Mesenchymal stem cell (in vitro differentiated cells and primary cell): ENCODE measurements at regions not wholly inside any gene's neighbourhood (a gene's known extent, or its start where the extent isn't known, plus 50 kb on each side); places are given as distances from the start of the nearest gene placed in this dataset.

Source experiments
- DNase-seq: peaks from one replicate; pipeline ENCODE4 v3.0.0-alpha.2; 2013
- H2AFZ ChIP-seq: one replicate; pipeline ENCODE4 v1.6.1; 2013; ENCODE audit warnings: low read depth, mild to moderate bottlenecking, control low read depth, inconsistent platforms, low read length, moderate library complexity
- H2AK5ac ChIP-seq: 2 replicates; pipeline ENCODE4 v1.6.1; 2013; ENCODE audit warnings: low read length, moderate library complexity, mild to moderate bottlenecking, inconsistent platforms; ENCODE audit not compliant: severe bottlenecking
- H2BK120ac ChIP-seq: one replicate; pipeline ENCODE4 v1.6.1; 2013; ENCODE audit warnings: low read depth, mild to moderate bottlenecking, inconsistent platforms, low read length, moderate library complexity
- H2BK12ac ChIP-seq, 2 experiments: one replicate each; pipeline ENCODE4 v1.6.1; 2013; ENCODE audit warnings: inconsistent platforms in 2 of 2, low read length in 2 of 2, mild to moderate bottlenecking in 2 of 2, moderate library complexity in 2 of 2, control low read depth in 1 of 2
- H2BK15ac ChIP-seq: one replicate; pipeline ENCODE4 v1.6.1; 2013; ENCODE audit warnings: mild to moderate bottlenecking, low read depth, inconsistent platforms; ENCODE audit not compliant: poor library complexity, severe bottlenecking
- H2BK5ac ChIP-seq: 2 replicates; pipeline ENCODE4 v1.6.1; 2013; ENCODE audit warnings: low read depth, mild to moderate bottlenecking, low read length, control low read depth, inconsistent platforms; ENCODE audit not compliant: poor library complexity, severe bottlenecking
- H3K14ac ChIP-seq, 2 experiments: one replicate each; pipeline ENCODE4 v1.6.1; 2013; ENCODE audit warnings: inconsistent platforms in 2 of 2, low read length in 2 of 2, control low read depth in 1 of 2, mild to moderate bottlenecking in 1 of 2, moderate library complexity in 1 of 2
- H3K18ac ChIP-seq, 2 experiments: one replicate each; pipeline ENCODE4 v1.6.1; 2013; ENCODE audit warnings: inconsistent platforms in 2 of 2, low read length in 2 of 2, control low read depth in 1 of 2, low read depth in 1 of 2, mild to moderate bottlenecking in 1 of 2
- H3K23ac ChIP-seq, 2 experiments: one replicate each; pipeline ENCODE4 v1.6.1; 2013; ENCODE audit warnings: inconsistent platforms in 2 of 2, low read length in 2 of 2, mild to moderate bottlenecking in 2 of 2, moderate library complexity in 2 of 2, control low read depth in 1 of 2
- H3K27ac ChIP-seq: 2 replicates; pipeline ENCODE4 v1.5.1; 2013; ENCODE audit warnings: mild to moderate bottlenecking, moderate library complexity, low read length, control low read depth, inconsistent platforms; ENCODE audit not compliant: poor library complexity, severe bottlenecking
- H3K27me3 ChIP-seq, 2 experiments: 2 replicates each; pipeline versions ENCODE4 v1.6.1 to v1.7.0; 2013; ENCODE audit warnings: low read length in 2 of 2, mild to moderate bottlenecking in 2 of 2, moderate library complexity in 2 of 2, control low read depth in 1 of 2, inconsistent platforms in 1 of 2; ENCODE audit not compliant: control insufficient read depth in 1 of 2, insufficient read depth in 1 of 2
- H3K36me3 ChIP-seq, 2 experiments: 2 replicates each; pipeline versions ENCODE4 v1.6.1 to v1.7.0; 2013; ENCODE audit warnings: low read length in 2 of 2, control low read depth in 1 of 2, inconsistent platforms in 1 of 2, low read depth in 1 of 2, mild to moderate bottlenecking in 1 of 2; ENCODE audit not compliant: insufficient read depth in 2 of 2, control insufficient read depth in 1 of 2
- H3K4ac ChIP-seq, 2 experiments: one replicate each; pipeline ENCODE4 v1.6.1; 2013; ENCODE audit warnings: inconsistent platforms in 2 of 2, low read length in 2 of 2, mild to moderate bottlenecking in 2 of 2, moderate library complexity in 2 of 2, control low read depth in 1 of 2, low read depth in 1 of 2
- H3K4me1 ChIP-seq: 2 replicates; pipeline ENCODE4 v1.6.1; 2013; ENCODE audit warnings: low read depth, low read length, control low read depth; ENCODE audit not compliant: control insufficient read depth, insufficient read depth
- H3K4me2 ChIP-seq: 2 replicates; pipeline ENCODE4 v1.6.1; 2013; ENCODE audit warnings: low read length, mild to moderate bottlenecking, inconsistent platforms; ENCODE audit not compliant: poor library complexity, severe bottlenecking
- H3K4me3 ChIP-seq, 2 experiments: 2 replicates each; pipeline versions ENCODE4 v1.5.1 to v1.7.0; 2013; ENCODE audit warnings: low read length in 2 of 2, mild to moderate bottlenecking in 2 of 2, control low read depth in 1 of 2, low read depth in 1 of 2; ENCODE audit not compliant: insufficient read depth in 1 of 2
- H3K79me1 ChIP-seq: replicated peaks from 2 replicates; pipeline ENCODE4 v1.6.1; 2013; ENCODE audit warnings: mild to moderate bottlenecking, control low read depth, low read length, inconsistent platforms; ENCODE audit not compliant: poor library complexity, severe bottlenecking
- H3K9ac ChIP-seq: 2 replicates; pipeline ENCODE4 v1.7.0; 2013; ENCODE audit warnings: mild to moderate bottlenecking, low read length, moderate library complexity
- H3K9me3 ChIP-seq: 2 replicates; pipeline ENCODE4 v1.7.0; 2013; ENCODE audit warnings: mild to moderate bottlenecking, low read length; ENCODE audit not compliant: control insufficient read depth
- H4K8ac ChIP-seq: one replicate; pipeline ENCODE4 v1.6.1; 2013; ENCODE audit warnings: inconsistent platforms, mild to moderate bottlenecking, low read length, moderate library complexity
- H4K91ac ChIP-seq: one replicate; pipeline ENCODE4 v1.6.1; 2013; ENCODE audit warnings: mild to moderate bottlenecking, low read length, inconsistent platforms
- WGBS: methylation state at CpG from one replicate; pipeline ENCODE4 v1.1.7; 2013; ENCODE audit warnings: mixed read lengths; 5-methylcytosine and 5-hydroxymethylcytosine counted together

GRCh38 chr2:15829091-15829801 lies 111.1 kb upstream of the MYCN start:
- Histone ChIP-seq H3K27me3 (peaks cover 22 to 24% of the 10 kb centered on the region in 2 experiments), H3K23ac (no peak overlapping the region), H2BK120ac (no peak overlapping the region), H3K4ac (no peak overlapping the region), H3K36me3 (no peaks in the 10 kb centered on the region), H2AK5ac (no peak overlapping the region), H3K14ac (no peak overlapping the region), H2BK5ac (no peak overlapping the region), H3K79me1 (no peaks in the 10 kb centered on the region), H3K4me2 (no peak overlapping the region), H2AFZ (no peak overlapping the region), H3K9me3 (no peaks in the 10 kb centered on the region), H4K91ac (no peak overlapping the region), H3K4me1 (no peaks in the 10 kb centered on the region), H2BK12ac (no peak overlapping the region), H2BK15ac (no peak overlapping the region), H3K9ac (no peak overlapping the region), H3K18ac (no peak overlapping the region), H3K27ac (no peak overlapping the region), H3K4me3 (no peak overlapping the region), H4K8ac (no peak overlapping the region)
- no peak for DNase-seq
- WGBS: 83% methylated on average over 7 of the region's 7 CpGs

GRCh38 chr2:15829985-15830384 lies 110.4 kb upstream of the MYCN start:
- H3K36me3 ChIP-seq: no peaks in the 10 kb centered on the region
- 82% methylated on average over 2 of the region's 2 CpGs for WGBS
- H2BK120ac ChIP-seq: no peak overlapping the region

GRCh38 chr2:15830937-15831549 lies 109.3 kb upstream of the MYCN start:
- Histone ChIP-seq H3K4me3 (no peak overlapping the region), H3K27ac (no peak overlapping the region), H3K23ac (no peak overlapping the region), H3K18ac (no peak overlapping the region), H3K9ac (no peak overlapping the region), H2BK15ac (no peak overlapping the region), H3K4ac (no peak overlapping the region), H2AK5ac (no peak overlapping the region), H3K27me3 (peaks cover 9 to 13% of the 10 kb centered on the region in 2 experiments), H4K91ac (no peak overlapping the region), H2BK120ac (no peak overlapping the region), H3K36me3 (no peaks in the 10 kb centered on the region), H3K79me1 (no peaks in the 10 kb centered on the region), H3K14ac (no peak overlapping the region), H2BK5ac (no peak overlapping the region), H2BK12ac (no peak overlapping the region), H3K4me2 (no peak overlapping the region), H3K4me1 (no peaks in the 10 kb centered on the region), H4K8ac (no peak overlapping the region), H3K9me3 (no peaks in the 10 kb centered on the region), H2AFZ (no peak overlapping the region)
- DNase-seq: no peak
- 100% methylated on average over 1 of the region's 1 CpG for WGBS

More at GRCh38 chr2:15829985-15830384, 110.4 kb upstream of the MYCN start:
- H3K4ac ChIP-seq: no peak overlapping the region
- no peaks in the 10 kb centered on the region for H3K9me3 ChIP-seq
- no peaks in the 10 kb centered on the region for H3K79me1 ChIP-seq
- DNase-seq: no peak
- no peak overlapping the region for H2BK12ac ChIP-seq
- H3K4me3 ChIP-seq: no peak overlapping the region
- H3K4me2 ChIP-seq: no peak overlapping the region
- H3K27me3 ChIP-seq: peaks cover 19 to 20% of the 10 kb centered on the region in 2 experiments
- H4K8ac ChIP-seq: no peak overlapping the region
- H2BK15ac ChIP-seq: no peak overlapping the region
- no peak overlapping the region for H2AFZ ChIP-seq
- no peak overlapping the region for H3K14ac ChIP-seq
- H3K27ac ChIP-seq: no peak overlapping the region
- H3K4me1 ChIP-seq: no peaks in the 10 kb centered on the region
- no peak overlapping the region for H2AK5ac ChIP-seq
- no peak overlapping the region for H2BK5ac ChIP-seq
- no peak overlapping the region for H4K91ac ChIP-seq
- no peak overlapping the region for H3K9ac ChIP-seq
- no peak overlapping the region for H3K23ac ChIP-seq
- no peak overlapping the region for H3K18ac ChIP-seq

GRCh38 chr2:15832030-15832709 lies 108.2 kb upstream of the MYCN start:
- Histone ChIP-seq H3K4ac (no peak overlapping the region), H3K9me3 (no peaks in the 10 kb centered on the region), H3K4me2 (no peak overlapping the region), H3K4me3 (no peak overlapping the region), H2AK5ac (no peak overlapping the region), H4K8ac (no peak overlapping the region), H4K91ac (no peak overlapping the region), H3K27ac (no peak overlapping the region), H3K18ac (no peak overlapping the region), H3K36me3 (no peaks in the 10 kb centered on the region), H2BK12ac (no peak overlapping the region), H3K27me3 (peaks cover 0 to 13% of the 10 kb centered on the region in 2 experiments), H3K9ac (no peak overlapping the region), H2BK5ac (no peak overlapping the region), H3K14ac (no peak overlapping the region), H3K79me1 (no peaks in the 10 kb centered on the region), H3K4me1 (no peaks in the 10 kb centered on the region), H2BK120ac (no peak overlapping the region), H2BK15ac (no peak overlapping the region), H3K23ac (no peak overlapping the region), H2AFZ (no peak overlapping the region)
- no peak for DNase-seq
- 82% methylated on average over 7 of the region's 8 CpGs for WGBS
